HG03039 (cell line): ENCODE measurements at regions not wholly inside any gene's neighbourhood (a gene's known extent, or its start where the extent isn't known, plus 50 kb on each side); places are given as distances from the start of the nearest gene placed in this dataset.

Experiments used
- ATAC-seq: cut with Tn5 transposase; IDR thresholded peaks from one replicate; pipeline ENCODE4 v1.9.1; 2021; ENCODE audit warnings: mild to moderate bottlenecking, moderate library complexity; ENCODE audit not compliant: unreplicated experiment

DNA sequence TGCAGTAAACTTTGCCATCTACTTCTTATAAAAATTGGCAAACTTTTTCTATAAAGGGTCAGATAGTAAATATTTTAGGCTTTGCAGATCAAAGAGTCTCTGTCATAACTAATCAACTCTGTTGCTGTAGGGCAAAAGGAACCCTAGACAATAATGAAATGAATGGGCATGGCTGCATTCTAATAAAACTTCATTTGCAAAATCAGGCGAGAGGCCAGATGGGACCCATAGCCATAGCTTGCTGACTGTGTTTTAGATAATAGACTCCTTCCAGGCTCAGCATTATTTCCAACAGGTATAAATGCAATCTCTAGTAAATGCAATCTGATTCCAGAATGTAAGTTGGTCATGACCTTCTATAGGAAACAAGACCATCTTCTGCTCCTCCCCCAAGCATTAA is 490.7 kb downstream of the TOX3 start:
- no peak for ATAC-seq

- no peak for ATAC-seq
Measured at GRCh38 chr16:52055381-52055780, 491.6 kb downstream of the TOX3 start.

DNA sequence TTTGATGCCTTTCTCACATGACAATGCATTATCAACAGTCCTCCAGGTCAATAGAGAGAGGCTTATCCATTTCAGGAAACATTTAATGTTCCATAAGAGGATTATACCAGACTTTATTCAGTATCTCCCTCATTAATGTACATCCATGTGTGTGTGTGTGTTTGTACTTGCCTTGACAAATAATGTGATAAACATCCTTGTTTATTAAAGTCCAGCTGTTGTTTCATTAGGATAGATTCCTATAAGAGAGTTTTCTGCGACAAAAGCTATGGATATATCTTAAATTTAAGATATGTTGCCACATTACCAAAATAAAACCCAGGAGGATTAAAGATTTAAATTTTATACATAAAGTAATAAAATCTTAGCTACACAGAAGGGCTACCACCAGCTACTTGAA is 492.6 kb downstream of the TOX3 start:
- no peak for ATAC-seq

DNA sequence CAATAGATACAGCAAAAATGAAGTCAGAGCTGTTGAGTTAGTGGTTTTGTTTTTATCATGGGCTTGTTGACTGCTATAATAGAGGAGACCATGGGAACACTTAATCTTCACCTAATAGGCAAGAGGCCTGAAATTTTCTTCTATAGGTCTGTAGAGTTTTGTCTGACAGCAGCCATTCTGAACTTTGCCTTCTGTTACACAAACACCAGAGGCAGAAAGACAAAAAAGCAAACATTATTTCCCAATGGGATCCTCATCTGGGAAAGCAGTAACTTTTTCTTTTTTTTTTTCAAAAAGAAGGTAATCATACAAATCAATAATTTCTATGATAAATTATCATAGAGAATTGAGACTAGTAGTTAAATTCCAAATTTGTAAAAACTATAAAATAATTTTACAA is 494.1 kb downstream of the TOX3 start:
- ATAC-seq = no peak

GRCh38 chr16:52051414-52052172 is 495.4 kb downstream of the TOX3 start:
- no peak for ATAC-seq

DNA sequence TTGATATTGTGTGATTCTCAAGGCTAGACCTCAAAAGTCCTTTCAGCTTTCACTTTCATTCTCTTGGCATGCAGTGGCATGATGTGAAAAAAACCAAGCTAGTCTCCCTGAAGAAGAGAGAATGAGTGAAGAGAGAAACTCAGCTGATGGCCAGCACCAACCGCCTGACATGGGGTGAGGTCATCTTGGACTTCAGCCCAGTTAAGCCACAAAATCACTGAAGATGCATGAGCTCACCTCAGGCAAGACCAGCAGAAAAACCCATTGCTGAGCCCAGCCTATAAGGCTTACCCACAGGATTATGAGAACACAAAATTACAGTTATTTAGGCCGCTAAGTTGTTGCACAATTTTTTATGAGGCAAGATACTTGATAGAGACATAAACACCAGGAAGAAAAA is 496.5 kb downstream of the TOX3 start:
- no peak for ATAC-seq

- no peak for ATAC-seq
Measured at GRCh38 chr16:52035436-52035835, 511.5 kb downstream of the TOX3 start.

DNA sequence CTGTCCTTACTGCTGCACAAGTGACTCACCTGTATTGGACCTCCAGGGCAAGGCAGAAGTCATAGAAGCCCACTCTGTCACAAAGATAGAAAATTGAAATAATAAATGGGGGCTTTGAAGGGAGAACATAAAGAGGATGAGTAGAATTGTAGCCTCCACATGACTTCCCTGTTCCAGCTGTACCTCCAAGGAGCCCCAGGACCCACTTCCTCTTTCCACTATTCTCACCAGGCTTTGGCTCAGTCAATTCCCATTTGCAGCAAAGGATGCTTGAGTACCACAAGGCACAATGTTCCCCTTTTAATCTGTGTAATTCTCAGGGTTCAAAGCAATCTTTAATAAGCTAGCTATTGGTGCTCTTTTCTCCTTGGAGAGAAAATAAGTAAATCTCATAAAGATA is 512.1 kb downstream of the TOX3 start:
- no peak for ATAC-seq

DNA sequence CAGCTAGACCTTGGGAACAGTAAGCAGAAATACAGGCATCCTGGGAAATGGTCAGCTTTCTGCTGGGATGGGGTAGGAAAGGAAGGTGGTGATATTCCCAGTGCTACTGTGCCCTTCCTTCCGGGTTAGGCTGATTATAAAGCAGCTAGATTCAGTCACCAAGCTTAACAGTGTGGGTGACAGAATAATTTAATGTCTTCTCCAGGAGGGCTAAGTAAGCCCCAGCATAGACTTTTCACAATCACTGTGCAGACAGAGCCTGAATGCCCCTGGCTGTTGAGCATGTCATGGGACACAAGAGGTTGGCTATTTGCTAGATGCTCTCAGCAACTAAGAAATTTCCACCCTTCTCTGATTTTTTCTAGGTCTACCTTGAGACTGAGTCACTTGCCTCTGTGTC is 513.0 kb downstream of the TOX3 start:
- ATAC-seq = no peak

DNA sequence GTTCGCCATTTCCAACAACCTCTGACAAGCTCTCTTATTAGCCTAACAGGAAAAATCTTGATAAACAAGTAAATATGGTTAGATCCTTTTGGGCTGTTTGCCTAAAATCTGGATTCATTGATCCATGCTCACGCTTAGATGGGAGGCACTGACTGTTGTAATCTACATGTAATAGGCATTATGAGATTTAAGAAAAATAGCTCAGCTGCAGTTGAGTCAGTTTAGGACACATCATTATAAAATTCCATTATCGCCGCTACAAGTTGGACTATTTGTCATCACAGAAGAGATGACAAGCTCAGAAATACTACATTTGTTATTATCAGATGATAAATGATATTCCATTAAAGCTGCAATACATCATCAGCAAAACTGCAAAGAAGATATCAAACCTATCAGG is 524.0 kb downstream of the TOX3 start:
- no peak for ATAC-seq

DNA sequence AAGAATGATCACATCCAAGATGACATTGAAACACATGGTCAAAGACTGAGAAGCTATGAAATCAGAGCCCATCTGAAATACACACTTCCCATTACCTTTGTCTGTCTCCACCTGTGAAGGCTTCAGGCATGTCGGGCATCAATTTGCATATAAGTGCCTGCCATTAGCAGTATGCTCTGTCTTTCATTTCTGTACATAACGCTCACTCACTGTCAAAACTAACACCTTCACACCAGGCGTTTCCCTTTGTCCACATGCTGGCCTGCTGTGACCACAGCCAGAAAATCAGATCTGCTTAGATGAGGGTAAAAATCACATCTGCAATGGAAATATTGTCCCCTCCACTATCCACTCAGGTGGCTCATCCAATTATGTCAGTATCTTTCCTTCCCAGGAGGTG is 524.8 kb downstream of the TOX3 start:
- ATAC-seq = no peak

DNA sequence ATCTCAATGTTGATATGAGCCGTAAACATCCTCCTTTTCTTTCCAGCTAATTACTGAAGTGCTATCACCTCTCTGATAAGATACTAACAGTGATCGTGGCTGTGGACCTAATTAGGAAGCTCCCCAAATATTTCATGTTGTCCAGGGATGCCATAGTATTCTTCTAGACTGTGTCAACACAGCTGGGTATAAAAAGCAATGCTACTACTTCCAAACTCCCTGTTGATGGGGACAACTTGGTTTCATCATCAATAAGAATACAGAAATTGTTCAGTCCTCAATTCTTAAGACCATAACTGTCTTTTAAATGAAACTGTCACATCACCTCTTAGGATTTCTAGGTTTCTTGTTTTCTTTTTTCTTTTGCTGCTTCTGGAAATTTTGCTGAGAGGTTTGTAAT is 530.6 kb downstream of the TOX3 start:
- no peak for ATAC-seq

GRCh38 chr16:52005551-52005950 is 541.4 kb downstream of the TOX3 start:
- ATAC-seq = no peak

DNA sequence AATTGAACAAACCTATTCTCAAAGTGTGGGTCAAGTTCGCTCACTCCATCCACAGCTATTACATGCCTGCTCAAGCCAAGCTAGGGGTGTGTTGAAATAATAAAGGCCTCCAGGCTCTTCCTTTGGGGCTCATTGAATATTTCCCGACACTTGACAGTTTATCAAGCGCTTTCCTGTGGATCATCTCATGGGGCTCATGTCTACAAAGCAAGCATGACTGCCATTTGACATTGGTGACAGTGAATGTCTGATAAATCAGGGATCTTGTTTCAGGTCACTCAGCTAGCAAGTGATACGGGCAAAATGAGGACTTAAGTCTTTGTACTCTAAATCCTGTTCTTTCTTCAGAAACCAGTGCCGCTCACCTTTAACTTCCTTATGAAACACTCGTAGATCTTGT is 542.6 kb downstream of the TOX3 start:
- ATAC-seq = no peak

GRCh38 chr16:52002026-52002425 is 544.9 kb downstream of the TOX3 start:
- ATAC-seq = no peak

GRCh38 chr16:51996516-51996915 is 550.4 kb downstream of the TOX3 start:
- no peak for ATAC-seq

DNA sequence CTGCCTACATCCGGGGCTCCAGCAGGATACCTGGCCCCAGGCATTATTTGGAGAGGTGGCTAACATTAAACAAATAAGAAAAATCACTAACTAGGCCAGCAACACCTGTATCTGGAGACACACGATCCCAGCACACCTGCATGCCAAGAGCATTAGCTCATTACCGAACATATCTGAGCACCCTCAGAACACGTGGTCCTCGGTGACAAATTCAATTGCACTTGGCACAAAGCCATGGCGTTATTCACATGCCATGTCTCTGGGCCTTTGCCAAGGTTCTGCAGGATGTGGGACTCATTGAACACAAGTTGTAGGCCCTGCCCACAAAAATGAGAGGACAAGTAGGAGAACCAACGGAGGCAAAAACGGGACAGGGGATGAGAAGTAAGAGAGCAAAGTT is 552.3 kb downstream of the TOX3 start:
- no peak for ATAC-seq

GRCh38 chr16:51989637-51990230 is 557.2 kb downstream of the TOX3 start:
- ATAC-seq = no peak

DNA sequence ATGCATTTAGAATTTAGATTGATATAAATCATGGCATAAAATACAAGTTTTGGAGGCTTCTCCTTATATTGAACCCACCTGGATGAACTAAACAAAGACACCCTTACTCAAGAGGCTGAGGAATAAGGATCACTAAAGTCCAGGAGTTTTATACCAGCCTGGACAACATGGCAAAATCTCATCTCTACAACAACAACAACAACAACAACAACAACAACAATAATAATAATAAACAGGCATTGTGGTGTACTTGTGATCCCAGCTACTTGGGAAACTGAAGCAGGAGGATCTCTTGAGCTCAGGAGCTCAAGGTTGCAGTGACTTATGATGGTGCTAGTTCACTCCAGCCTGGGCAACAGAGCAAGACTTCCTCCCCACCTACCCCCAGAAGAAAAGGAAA is 558.0 kb downstream of the TOX3 start:
- ATAC-seq = no peak

- ATAC-seq = no peak
Measured at GRCh38 chr16:51987519-51987918, 559.4 kb downstream of the TOX3 start.

DNA sequence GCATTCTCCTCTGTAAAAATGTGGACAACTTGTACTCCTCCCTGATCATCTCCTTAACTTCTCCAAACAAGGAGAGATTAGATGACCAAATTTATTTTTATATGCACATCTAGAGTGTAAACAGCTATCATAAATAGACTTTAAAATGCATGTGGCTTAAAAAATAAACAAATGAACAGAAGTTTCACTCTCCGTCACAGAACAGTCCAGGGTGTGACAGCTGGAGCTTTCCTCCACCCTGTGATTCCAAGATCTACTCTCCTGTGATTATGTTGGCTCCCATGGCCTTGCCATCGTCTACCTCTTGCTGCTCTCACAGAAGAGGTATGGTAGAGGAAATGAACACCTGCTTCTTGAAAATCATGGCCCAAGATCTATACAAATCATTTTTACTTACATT is 560.2 kb downstream of the TOX3 start:
- no peak for ATAC-seq

- ATAC-seq = no peak
Measured at GRCh38 chr16:51986301-51986700, 560.6 kb downstream of the TOX3 start.

GRCh38 chr16:51985126-51985525 is 561.8 kb downstream of the TOX3 start:
- no peak for ATAC-seq
